ENCODE measurements at regions not wholly inside any gene's neighbourhood (a gene's known extent, or its start where the extent isn't known, plus 50 kb on each side); places are given as distances from the start of the nearest gene placed in this dataset.

DNA sequence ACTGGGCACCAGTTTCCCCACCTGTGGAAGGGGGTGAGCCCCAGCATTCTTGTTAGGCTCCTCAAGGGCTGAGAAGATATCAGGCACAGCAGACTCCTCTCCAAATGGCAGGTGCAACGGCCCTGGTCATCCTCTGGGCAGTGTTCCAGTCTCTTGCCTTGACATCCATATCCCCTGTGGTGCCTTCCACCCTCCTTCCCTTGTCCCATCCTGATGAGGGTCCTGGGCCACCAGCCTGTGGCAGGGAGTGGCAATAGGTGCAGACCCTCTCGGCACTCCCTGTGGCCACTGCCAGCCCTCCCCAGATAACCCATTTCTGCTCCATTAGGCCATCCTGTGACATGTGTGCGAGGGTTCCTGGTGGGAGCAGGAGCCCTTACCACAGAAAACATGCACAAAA is 78.8 kb upstream of the NECTIN1 start:
- TF ChIP-seq POLR2A (IDR thresholded peaks at IDR 0.05; ENCODE audit: low read depth, low read length) = no peak
- no peak for TF ChIP-seq POLR2AphosphoS5 (IDR thresholded peaks at IDR 0.05; ENCODE audit: low read depth, low read length)
- no peak for TF ChIP-seq TAF1 (IDR thresholded peaks at IDR 0.05; ENCODE audit: borderline replicate concordance, low read depth, low read length)
